GM12892 (cell line): ENCODE measurements at regions not wholly inside any gene's neighbourhood (a gene's known extent, or its start where the extent isn't known, plus 50 kb on each side); places are given as distances from the start of the nearest gene placed in this dataset.

Source experiments
- POLR2A ChIP-seq: IDR thresholded peaks from 2 replicates; pipeline ENCODE4 v1.6.1; 2011; ENCODE audit warnings: low read depth, low read length, control low read depth
- POLR2AphosphoS5 ChIP-seq: IDR thresholded peaks from 2 replicates; pipeline ENCODE4 v1.6.1; 2011; ENCODE audit warnings: low read depth, low read length, control low read depth

DNA sequence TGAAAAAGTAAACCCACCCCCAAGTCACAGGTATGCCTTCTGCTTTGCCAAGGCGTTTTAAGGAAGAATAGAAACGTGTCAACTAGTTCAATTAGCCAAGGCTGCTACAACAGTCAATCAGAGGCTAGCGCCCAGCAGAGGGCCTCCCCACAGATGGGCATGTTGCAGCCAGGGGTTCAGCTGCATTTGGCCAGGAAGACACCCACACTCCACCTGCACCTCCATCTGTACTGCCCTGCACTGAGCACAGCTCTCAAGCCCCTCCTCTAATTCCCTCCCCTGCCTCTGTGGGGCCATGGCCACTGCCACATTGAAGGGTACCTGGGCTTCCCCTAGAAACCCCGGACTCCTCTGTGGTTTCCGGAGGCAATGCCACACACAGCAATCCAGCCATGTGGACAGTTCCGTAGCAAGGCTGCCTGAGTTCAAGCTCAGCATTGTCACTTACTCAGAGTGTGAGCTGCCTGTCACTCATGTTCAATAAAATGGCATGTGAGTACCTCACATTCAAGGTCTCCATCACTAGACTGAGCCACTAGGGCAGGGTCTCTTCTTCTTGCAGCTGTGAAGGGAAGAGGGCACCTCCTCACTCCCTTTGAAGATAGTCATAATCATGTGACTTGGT is 248.4 kb downstream of the IRX2 start:
- TF ChIP-seq POLR2A (no peak), POLR2AphosphoS5 (no peak)
